Suprapubic skin (tissue), 4 donors: ENCODE measurements at regions not wholly inside any gene's neighbourhood (a gene's known extent, or its start where the extent isn't known, plus 50 kb on each side); places are given as distances from the start of the nearest gene placed in this dataset.

ENCODE experiments used
- DNase-seq, 2 donors: peaks; one replicate each; pipeline ENCODE4 v3.0.0-alpha.2; 2019; ENCODE audit warnings: low spot score in 2 of 2
- H3K27ac ChIP-seq: fragments of 200-600 bp; sonication (generic); one replicate; pipeline ENCODE4 v1.5.1; 2019
- H3K27me3 ChIP-seq: fragments of 200-600 bp; sonication (generic); one replicate; pipeline ENCODE4 v1.5.1; 2019
- H3K36me3 ChIP-seq: fragments of 200-600 bp; sonication (generic); one replicate; pipeline ENCODE4 v1.5.1; 2019
- H3K4me1 ChIP-seq: fragments of 200-600 bp; sonication (generic); one replicate; pipeline ENCODE4 v1.5.1; 2019
- H3K4me3 ChIP-seq: fragments of 200-600 bp; sonication (generic); one replicate; pipeline ENCODE4 v1.5.1; 2019; ENCODE audit warnings: mild to moderate bottlenecking
- H3K9me3 ChIP-seq: fragments of 200-600 bp; sonication (generic); one replicate; pipeline ENCODE4 v1.5.1; 2019
- EP300 ChIP-seq: sonication (generic); formaldehyde crosslinking; IDR thresholded peaks from one replicate; pipeline ENCODE4 v1.6.1; 2017; ENCODE audit warnings: antibody characterized with exemption
- POLR2A ChIP-seq, 2 donors: fragments of 450-650 bp; IDR thresholded peaks; one replicate each; pipeline ENCODE4 v1.6.1; 2017; ENCODE audit warnings: antibody characterized with exemption in 2 of 2, mild to moderate bottlenecking in 2 of 2, moderate library complexity in 2 of 2
- POLR2AphosphoS5 ChIP-seq, 3 donors: sonication (generic); formaldehyde crosslinking; IDR thresholded peaks; one replicate each; pipeline ENCODE4 v1.6.1; 2017; ENCODE audit warnings: antibody characterized with exemption in 3 of 3
- WGBS: methylation state at CpG from one replicate; pipeline ENCODE4 v1.1.5; 2018; 5-methylcytosine and 5-hydroxymethylcytosine counted together
- TF ChIP-seq, protein P1 (sequence below), 2 donors: fragments of 200-600 bp in 1 of 2; fragments of 450-650 bp in 1 of 2; sonication (generic) in 1 of 2; IDR thresholded peaks; one replicate each; pipeline ENCODE4 v1.5.1; 2016 to 2019; ENCODE audit warnings: antibody characterized with exemption in 2 of 2, mild to moderate bottlenecking in 1 of 2, moderate library complexity in 1 of 2

DNA sequence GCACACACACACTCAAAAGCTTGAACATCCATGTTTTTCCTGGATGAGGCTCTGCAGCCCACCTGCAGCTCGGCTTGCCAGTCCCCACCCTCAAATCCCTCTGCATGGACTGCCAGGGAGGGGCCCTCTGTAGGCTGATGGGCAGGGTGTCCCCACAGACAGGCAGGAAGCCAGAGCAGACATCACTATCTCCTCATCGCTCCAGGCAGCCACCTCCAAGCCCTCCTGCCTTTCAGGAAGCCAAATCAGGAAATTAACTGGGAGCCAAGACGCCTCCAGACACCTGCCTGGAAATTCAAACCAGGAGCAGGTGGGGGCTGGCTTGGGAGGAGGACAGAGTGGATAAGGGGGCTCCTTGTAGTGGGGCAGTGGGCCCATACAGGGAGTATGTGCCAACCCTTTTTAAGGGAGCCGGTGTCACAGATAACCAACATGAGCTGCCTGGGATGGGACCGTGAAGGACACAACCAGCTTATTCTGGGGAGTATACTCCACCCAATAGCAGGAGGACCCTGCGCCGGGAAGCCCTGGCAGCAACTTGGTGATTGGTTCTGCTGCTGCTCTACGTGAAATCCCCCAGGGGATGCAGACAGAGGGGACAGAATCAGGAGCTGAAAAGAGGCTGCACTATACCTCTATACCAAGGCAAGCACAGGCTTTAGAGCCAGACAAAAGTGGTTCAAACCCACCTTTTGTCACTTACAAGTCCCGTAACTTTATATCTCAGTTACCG lies 139.1 kb downstream of the CCT6B start:
- H3K36me3 ChIP-seq, result no peaks in the 10 kb centered on the region
- no peaks in the 10 kb centered on the region for H3K9me3 ChIP-seq
- H3K4me3 ChIP-seq, result no peak overlapping the region
- WGBS, result 60% methylated on average over 8 of the region's 10 CpGs
- peaks cover 10% of the 10 kb centered on the region for H3K27me3 ChIP-seq
- no peaks in the 10 kb centered on the region for H3K4me1 ChIP-seq
- no peak for DNase-seq
- H3K27ac ChIP-seq, result no peak overlapping the region
- TF ChIP-seq POLR2A (IDR thresholded peaks at IDR 0.05), result no peak
- no peak for TF ChIP-seq POLR2AphosphoS5 (IDR thresholded peaks at IDR 0.05)
- TF ChIP-seq, protein P1, sequence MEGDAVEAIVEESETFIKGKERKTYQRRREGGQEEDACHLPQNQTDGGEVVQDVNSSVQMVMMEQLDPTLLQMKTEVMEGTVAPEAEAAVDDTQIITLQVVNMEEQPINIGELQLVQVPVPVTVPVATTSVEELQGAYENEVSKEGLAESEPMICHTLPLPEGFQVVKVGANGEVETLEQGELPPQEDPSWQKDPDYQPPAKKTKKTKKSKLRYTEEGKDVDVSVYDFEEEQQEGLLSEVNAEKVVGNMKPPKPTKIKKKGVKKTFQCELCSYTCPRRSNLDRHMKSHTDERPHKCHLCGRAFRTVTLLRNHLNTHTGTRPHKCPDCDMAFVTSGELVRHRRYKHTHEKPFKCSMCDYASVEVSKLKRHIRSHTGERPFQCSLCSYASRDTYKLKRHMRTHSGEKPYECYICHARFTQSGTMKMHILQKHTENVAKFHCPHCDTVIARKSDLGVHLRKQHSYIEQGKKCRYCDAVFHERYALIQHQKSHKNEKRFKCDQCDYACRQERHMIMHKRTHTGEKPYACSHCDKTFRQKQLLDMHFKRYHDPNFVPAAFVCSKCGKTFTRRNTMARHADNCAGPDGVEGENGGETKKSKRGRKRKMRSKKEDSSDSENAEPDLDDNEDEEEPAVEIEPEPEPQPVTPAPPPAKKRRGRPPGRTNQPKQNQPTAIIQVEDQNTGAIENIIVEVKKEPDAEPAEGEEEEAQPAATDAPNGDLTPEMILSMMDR (IDR thresholded peaks at IDR 0.05), result no peak
- no peak for TF ChIP-seq EP300

DNA sequence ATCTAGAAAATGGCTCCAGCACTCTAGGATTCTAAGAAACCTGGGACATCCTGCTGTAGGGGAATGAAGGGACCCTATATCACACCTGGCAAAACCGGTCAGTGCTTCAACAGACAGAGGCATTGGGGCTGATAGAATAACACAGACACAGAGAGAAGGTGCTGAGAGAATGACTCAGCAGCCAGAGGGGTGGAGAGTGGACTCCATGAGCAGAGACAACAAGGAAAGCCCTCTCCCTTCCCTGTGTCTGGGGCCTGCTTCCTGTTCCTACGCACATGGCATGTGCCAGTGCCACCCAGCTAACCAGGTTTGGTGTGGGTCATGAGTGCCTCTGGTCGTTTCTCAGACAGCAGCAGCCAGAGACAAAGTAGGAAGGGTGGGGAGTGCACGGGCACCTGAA lies 140.3 kb downstream of the CCT6B start:
- Histone ChIP-seq H3K4me1 (no peaks in the 10 kb centered on the region), H3K27me3 (peaks cover 9% of the 10 kb centered on the region), H3K4me3 (no peak overlapping the region), H3K9me3 (no peaks in the 10 kb centered on the region), H3K27ac (no peak overlapping the region), H3K36me3 (no peaks in the 10 kb centered on the region)
- 40% methylated on average over 4 of the region's 4 CpGs for WGBS
- no peak for DNase-seq
- TF ChIP-seq POLR2A (IDR thresholded peaks at IDR 0.05) (no peak), EP300 (no peak), POLR2AphosphoS5 (IDR thresholded peaks at IDR 0.05) (no peak)
- TF ChIP-seq, protein P1 (IDR thresholded peaks at IDR 0.05), result no peak

DNA sequence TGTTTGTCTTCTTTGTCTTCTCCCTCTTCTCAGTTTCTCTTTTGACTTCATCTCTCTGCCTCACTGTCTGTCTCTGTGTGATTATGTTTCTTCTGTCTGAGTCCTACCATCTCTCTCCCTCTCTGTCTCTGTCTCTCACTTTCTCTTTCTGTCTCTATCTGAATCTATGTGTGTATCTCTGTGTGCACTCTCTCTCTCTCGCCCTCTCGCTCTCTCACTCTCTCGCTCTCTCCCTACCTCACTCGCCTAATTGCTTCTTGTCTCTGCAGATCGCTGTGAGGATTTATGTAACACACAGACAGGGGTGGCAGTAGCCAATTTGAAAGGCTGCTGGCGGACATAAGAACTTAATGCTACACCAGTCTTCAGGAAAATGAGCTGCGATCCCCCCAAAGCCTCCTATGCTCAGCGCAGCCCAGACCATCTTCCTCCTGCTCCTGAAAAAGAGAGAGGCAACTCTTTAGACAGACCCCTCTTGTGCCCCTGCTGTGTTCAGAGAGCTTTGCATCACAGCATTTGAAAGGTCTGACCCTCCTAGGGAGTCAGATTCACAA lies 140.9 kb downstream of the CCT6B start:
- no peak for DNase-seq
- 48% methylated on average over 8 of the region's 8 CpGs for WGBS
- TF ChIP-seq, protein P1 (IDR thresholded peaks at IDR 0.05), result no peak
- TF ChIP-seq EP300, result no peak
- no peak for TF ChIP-seq POLR2A (IDR thresholded peaks at IDR 0.05)
- TF ChIP-seq POLR2AphosphoS5 (IDR thresholded peaks at IDR 0.05), result no peak
- Histone ChIP-seq H3K4me1 (no peaks in the 10 kb centered on the region), H3K4me3 (no peak overlapping the region), H3K9me3 (no peaks in the 10 kb centered on the region), H3K36me3 (no peaks in the 10 kb centered on the region), H3K27me3 (peaks cover 9% of the 10 kb centered on the region), H3K27ac (no peak overlapping the region)

DNA sequence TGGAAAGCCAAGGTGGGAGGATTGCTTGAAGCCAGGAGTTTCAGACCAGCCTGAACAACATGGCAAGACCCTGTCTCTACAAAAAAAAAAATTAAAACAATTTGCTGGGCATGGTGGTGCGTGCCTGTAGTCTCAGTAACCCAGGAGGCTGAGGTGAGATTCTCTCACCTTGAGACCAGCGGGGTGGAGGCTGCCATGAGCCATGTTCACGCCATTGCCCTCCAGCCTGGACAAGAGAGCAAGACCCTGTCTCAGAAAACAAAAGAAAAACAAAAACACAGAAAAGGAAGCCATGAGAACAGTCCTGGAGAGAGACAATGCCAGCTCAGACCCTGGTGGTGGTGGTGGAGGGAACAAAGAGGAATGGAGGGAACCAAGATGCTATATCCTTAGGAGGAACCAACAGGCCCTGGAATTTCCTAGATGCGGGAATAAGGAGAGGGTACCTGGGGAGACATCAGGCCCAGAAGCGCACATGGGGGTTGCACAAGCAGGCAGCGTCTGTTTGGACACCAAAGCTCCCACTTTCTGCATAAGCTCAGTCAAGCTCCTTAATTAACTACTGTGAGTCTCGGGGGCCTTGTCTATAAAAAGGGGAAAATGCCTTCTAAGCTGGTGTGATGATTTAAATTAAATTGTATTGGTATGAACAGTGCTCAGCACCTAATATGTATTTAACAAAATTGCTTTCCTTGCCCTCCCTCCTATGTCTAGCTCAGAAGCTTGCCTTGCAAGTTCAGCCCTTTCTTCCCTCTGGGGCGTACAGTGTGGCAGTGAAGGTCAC lies 143.8 kb downstream of the CCT6B start:
- Histone ChIP-seq H3K27ac (no peak overlapping the region), H3K9me3 (no peaks in the 10 kb centered on the region), H3K36me3 (no peaks in the 10 kb centered on the region), H3K27me3 (peaks cover 8% of the 10 kb centered on the region), H3K4me3 (no peak overlapping the region), H3K4me1 (no peaks in the 10 kb centered on the region)
- TF ChIP-seq, protein P1 (IDR thresholded peaks at IDR 0.05), result no peak
- TF ChIP-seq POLR2A (IDR thresholded peaks at IDR 0.05) (no peak), POLR2AphosphoS5 (IDR thresholded peaks at IDR 0.05) (no peak), EP300 (no peak)
- 81% methylated on average over 8 of the region's 8 CpGs for WGBS
- DNase-seq, result no peak

DNA sequence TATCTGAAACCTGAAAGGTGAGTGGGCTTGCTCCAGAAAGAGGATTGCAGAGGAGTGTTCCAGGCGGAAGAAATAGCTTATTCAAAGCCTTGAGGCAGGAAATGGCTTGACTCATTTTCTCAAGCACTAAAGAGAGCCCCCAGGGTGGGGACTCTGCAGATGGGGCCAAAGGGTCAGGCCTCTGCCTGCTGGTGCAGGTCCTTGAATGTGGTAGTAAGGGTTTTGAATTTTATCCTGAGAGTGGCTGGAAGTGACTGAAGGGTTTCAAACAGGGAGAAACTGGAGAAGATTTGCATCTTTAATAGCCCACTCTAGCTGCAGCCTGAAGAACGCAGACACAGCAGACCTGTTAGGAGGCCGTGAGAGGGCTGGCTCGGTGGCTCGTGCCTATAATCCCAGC lies 144.4 kb downstream of the CCT6B start:
- no peak for DNase-seq
- Histone ChIP-seq H3K27ac (no peak overlapping the region), H3K4me3 (no peak overlapping the region), H3K27me3 (peaks cover 4% of the 10 kb centered on the region), H3K9me3 (no peaks in the 10 kb centered on the region), H3K4me1 (no peaks in the 10 kb centered on the region), H3K36me3 (no peaks in the 10 kb centered on the region)
- WGBS, result 67% methylated on average over 5 of the region's 5 CpGs
- TF ChIP-seq POLR2A (IDR thresholded peaks at IDR 0.05), result no peak
- TF ChIP-seq POLR2AphosphoS5 (IDR thresholded peaks at IDR 0.05), result no peak
- no peak for TF ChIP-seq EP300
- TF ChIP-seq, protein P1 (IDR thresholded peaks at IDR 0.05), result no peak
